Stomach (tissue), 4 donors: ENCODE measurements at regions not wholly inside any gene's neighbourhood (a gene's known extent, or its start where the extent isn't known, plus 50 kb on each side); places are given as distances from the start of the nearest gene placed in this dataset.

Source experiments
- EP300 ChIP-seq: sonication (generic); formaldehyde crosslinking; IDR thresholded peaks from one replicate; pipeline ENCODE4 v1.6.1; 2017; ENCODE audit warnings: antibody characterized with exemption
- POLR2A ChIP-seq, 4 donors: fragments of 450-650 bp; IDR thresholded peaks; one replicate each; pipeline ENCODE4 v1.6.1; 2016; ENCODE audit warnings: antibody characterized with exemption in 4 of 4, control low read depth in 2 of 4, mild to moderate bottlenecking in 1 of 4, moderate library complexity in 1 of 4
- POLR2AphosphoS5 ChIP-seq, 3 donors: sonication (generic); formaldehyde crosslinking; IDR thresholded peaks; one replicate each; pipeline ENCODE4 v1.6.1; 2016; ENCODE audit warnings: antibody characterized with exemption in 3 of 3
- TF ChIP-seq, protein P1 (sequence below), 7 experiments: fragments of 450-650 bp in 4 of 7; fragments of 200-600 bp in 3 of 7; sonication (generic) in 3 of 7; IDR thresholded peaks; one replicate each; pipeline ENCODE4 v1.5.1; 2016 to 2019; ENCODE audit warnings: antibody characterized with exemption in 7 of 7, control low read depth in 2 of 7, mild to moderate bottlenecking in 1 of 7

DNA sequence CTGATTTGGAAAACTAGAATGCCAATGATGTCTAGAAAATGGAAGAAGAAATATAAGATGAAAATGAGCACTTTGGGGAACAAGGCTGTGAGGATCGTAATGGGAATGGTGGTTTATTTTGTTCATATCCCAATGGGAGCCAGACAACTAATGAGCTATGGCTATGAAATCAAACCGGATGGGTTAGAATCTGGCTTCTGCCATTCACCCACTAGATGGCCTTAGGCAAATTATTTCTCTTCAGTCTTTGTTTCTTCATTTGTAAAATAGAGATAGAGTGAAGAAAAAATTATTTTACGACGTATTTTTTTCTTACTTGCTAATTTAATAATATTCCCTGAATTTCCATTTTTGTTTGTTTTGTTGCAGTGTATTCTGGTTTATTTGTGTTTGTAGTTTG lies 572.1 kb upstream of the IGFBP3 start:
- TF ChIP-seq, protein P1, sequence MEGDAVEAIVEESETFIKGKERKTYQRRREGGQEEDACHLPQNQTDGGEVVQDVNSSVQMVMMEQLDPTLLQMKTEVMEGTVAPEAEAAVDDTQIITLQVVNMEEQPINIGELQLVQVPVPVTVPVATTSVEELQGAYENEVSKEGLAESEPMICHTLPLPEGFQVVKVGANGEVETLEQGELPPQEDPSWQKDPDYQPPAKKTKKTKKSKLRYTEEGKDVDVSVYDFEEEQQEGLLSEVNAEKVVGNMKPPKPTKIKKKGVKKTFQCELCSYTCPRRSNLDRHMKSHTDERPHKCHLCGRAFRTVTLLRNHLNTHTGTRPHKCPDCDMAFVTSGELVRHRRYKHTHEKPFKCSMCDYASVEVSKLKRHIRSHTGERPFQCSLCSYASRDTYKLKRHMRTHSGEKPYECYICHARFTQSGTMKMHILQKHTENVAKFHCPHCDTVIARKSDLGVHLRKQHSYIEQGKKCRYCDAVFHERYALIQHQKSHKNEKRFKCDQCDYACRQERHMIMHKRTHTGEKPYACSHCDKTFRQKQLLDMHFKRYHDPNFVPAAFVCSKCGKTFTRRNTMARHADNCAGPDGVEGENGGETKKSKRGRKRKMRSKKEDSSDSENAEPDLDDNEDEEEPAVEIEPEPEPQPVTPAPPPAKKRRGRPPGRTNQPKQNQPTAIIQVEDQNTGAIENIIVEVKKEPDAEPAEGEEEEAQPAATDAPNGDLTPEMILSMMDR (IDR thresholded peaks at IDR 0.05): no peak
- TF ChIP-seq EP300 (no peak), POLR2A (IDR thresholded peaks at IDR 0.05) (no peak), POLR2AphosphoS5 (IDR thresholded peaks at IDR 0.05) (no peak)
